C4-2B (cell line): ENCODE measurements at regions not wholly inside any gene's neighbourhood (a gene's known extent, or its start where the extent isn't known, plus 50 kb on each side); places are given as distances from the start of the nearest gene placed in this dataset.

ENCODE experiments used
- CTCF ChIP-seq: fragments of 450-650 bp; conservative IDR thresholded peaks from 2 replicates; pipeline ENCODE4 v1.5.1; 2017; ENCODE audit warnings: mild to moderate bottlenecking
- ZFX ChIP-seq: fragments of 450-650 bp; IDR thresholded peaks from 2 replicates; pipeline ENCODE4 v1.6.1; 2017

GRCh38 chr2:58532641-58533040 lies 291.5 kb upstream of the FANCL start:
- TF ChIP-seq CTCF, result no peak
- no peak for TF ChIP-seq ZFX
